K562 (cell line): ENCODE measurements at regions not wholly inside any gene's neighbourhood (a gene's known extent, or its start where the extent isn't known, plus 50 kb on each side); places are given as distances from the start of the nearest gene placed in this dataset.

Experiments used
- CEBPG ChIP-seq, 3 experiments: fragments of 200-800 bp in 1 of 3; sonication (Bioruptor generic) in 1 of 3; sonication (generic) in 1 of 3; formaldehyde crosslinking in 1 of 3; IDR thresholded peaks in 2 of 3; conservative IDR thresholded peaks in 1 of 3; 2 replicates each; pipeline versions ENCODE4 v1.6.1 to v1.8.0; 2016 to 2022; ENCODE audit warnings: missing compliant biosample characterization in 2 of 3, missing genetic modification characterization in 2 of 3, mild to moderate bottlenecking in 1 of 3, missing genetic modification reagents in 1 of 3
- CTCF ChIP-seq, 3 experiments: IDR thresholded peaks in 2 of 3; conservative IDR thresholded peaks in 1 of 3; 2 replicates each; pipeline ENCODE4 v1.5.1; 2011 to 2012; ENCODE audit warnings: low read length in 3 of 3, mild to moderate bottlenecking in 3 of 3, control low read depth in 2 of 3, improper control_type of control experiment in 1 of 3, inconsistent platforms in 1 of 3, low read depth in 1 of 3, mixed read lengths in 1 of 3, moderate library complexity in 1 of 3; ENCODE audit not compliant: insufficient read depth in 2 of 3
- EZH2 ChIP-seq: IDR thresholded peaks from 2 replicates; pipeline ENCODE4 v1.6.1; 2012; ENCODE audit warnings: low read depth, mild to moderate bottlenecking, inconsistent platforms, low read length, borderline replicate concordance
- MTF1 ChIP-seq: fragments of 250-450 bp; sonication (Bioruptor Pico); IDR thresholded peaks from 2 replicates; pipeline ENCODE4 v1.9.0; 2021; ENCODE audit warnings: moderate library complexity, mild to moderate bottlenecking, inconsistent platforms, borderline replicate concordance
- NUFIP1 ChIP-seq: fragments of 450-650 bp; IDR thresholded peaks from 2 replicates; pipeline ENCODE4 v1.6.1; 2018; ENCODE audit not compliant: partially characterized antibody
- POLR2A ChIP-seq: fragments of 450-650 bp; conservative IDR thresholded peaks from 2 replicates; pipeline ENCODE4 v1.6.1; 2016
- POLR2G ChIP-seq: fragments of 200-400 bp; formaldehyde crosslinking; IDR thresholded peaks from 2 replicates; pipeline ENCODE4 v1.6.1; 2017; ENCODE audit warnings: low read depth, mild to moderate bottlenecking, antibody characterized with exemption, low read length, moderate library complexity
- PREB ChIP-seq: sonication (generic); formaldehyde crosslinking; IDR thresholded peaks from 2 replicates; pipeline ENCODE4 v1.8.1; 2023; ENCODE audit warnings: mild to moderate bottlenecking, missing genetic modification reagents
- RREB1 ChIP-seq: fragments of 250-450 bp; sonication (Bioruptor Pico); IDR thresholded peaks from 2 replicates; pipeline ENCODE4 v1.4.0; 2020
- YY1 ChIP-seq, 3 experiments: IDR thresholded peaks; 2 replicates each; pipeline ENCODE4 v1.6.1; 2011; ENCODE audit warnings: low read length in 2 of 3, mild to moderate bottlenecking in 2 of 3, moderate library complexity in 2 of 3, borderline replicate concordance in 1 of 3, control low read depth in 1 of 3, low read depth in 1 of 3; ENCODE audit not compliant: insufficient read depth in 3 of 3, insufficient replicate concordance in 2 of 3, control insufficient read depth in 1 of 3, insufficient read length in 1 of 3; ENCODE audit errors: extremely low read depth in 1 of 3
- ZNF584 ChIP-seq: fragments of 200-800 bp; sonication (Bioruptor generic); IDR thresholded peaks from 2 replicates; pipeline ENCODE4 v1.6.1; 2016; ENCODE audit warnings: low read depth, mild to moderate bottlenecking, missing genetic modification characterization, missing compliant biosample characterization
- ZSCAN32 ChIP-seq: fragments of 450-650 bp; formaldehyde crosslinking; IDR thresholded peaks from 2 replicates; pipeline ENCODE4 v1.4.0; 2020; ENCODE audit warnings: mild to moderate bottlenecking, moderate library complexity

- no peak for TF ChIP-seq CTCF (IDR thresholded peaks at IDR 0.05 in 2 of 3, conservative IDR thresholded peaks at IDR 0.05 in 1 of 3; ENCODE audit: insufficient read depth in 2 of 3, low read depth in 1 of 3, low read length in 3 of 3)
- TF ChIP-seq YY1 (IDR thresholded peaks at IDR 0.05; ENCODE audit: borderline replicate concordance in 1 of 3, control insufficient read depth in 1 of 3, extremely low read depth in 1 of 3, insufficient read depth in 3 of 3, insufficient read length in 1 of 3, insufficient replicate concordance in 2 of 3, low read depth in 1 of 3, low read length in 2 of 3): no peak
- TF ChIP-seq POLR2G: no peak
- TF ChIP-seq MTF1 (CRISPR knock-in tag): no peak
- TF ChIP-seq EZH2: no peak
- no peak for TF ChIP-seq RREB1 (CRISPR knock-in tag)
- no peak for TF ChIP-seq ZNF584
- no peak for TF ChIP-seq CEBPG (CRISPR knock-in tag; IDR thresholded peaks at IDR 0.05)
- no peak for TF ChIP-seq CEBPG (tag; conservative IDR thresholded peaks at IDR 0.05 in 1 of 2, IDR thresholded peaks at IDR 0.05 in 1 of 2)
- no peak for TF ChIP-seq PREB (CRISPR knock-in tag)
- TF ChIP-seq ZSCAN32 (CRISPR knock-in tag): no peak
- TF ChIP-seq NUFIP1: no peak
- TF ChIP-seq POLR2A: no peak
Observed at GRCh38 chr4:64940698-64941097, 531.4 kb upstream of the TECRL start.
